Right lobe of liver (tissue), 4 donors: ENCODE measurements at regions not wholly inside any gene's neighbourhood (a gene's known extent, or its start where the extent isn't known, plus 50 kb on each side); places are given as distances from the start of the nearest gene placed in this dataset.

Experiments
- CTCF ChIP-seq, 4 donors: fragments of 200-600 bp in 3 of 4; fragments of 450-650 bp in 1 of 4; IDR thresholded peaks; one replicate each; pipeline versions ENCODE4 v1.5.1 to v1.8.0; 2016 to 2022; ENCODE audit warnings: antibody characterized with exemption in 4 of 4, mild to moderate bottlenecking in 2 of 4
- POLR2A ChIP-seq: fragments of 450-650 bp; IDR thresholded peaks from one replicate; pipeline ENCODE4 v1.6.1; 2017; ENCODE audit warnings: antibody characterized with exemption, mild to moderate bottlenecking
- donor health status: DM: no; HTN: no; CAD: no.
- donor health status: DM: no; HTN: no; CAD: no.
- donor health status: DM: no; HTN: yes; CAD: no.

GRCh38 chr21:18764720-18765119 is 361.1 kb upstream of the TMPRSS15 start:
- TF ChIP-seq POLR2A (no peak), CTCF (IDR thresholded peaks at IDR 0.05) (no peak)
